HepG2 (cell line): ENCODE measurements at regions not wholly inside any gene's neighbourhood (a gene's known extent, or its start where the extent isn't known, plus 50 kb on each side); places are given as distances from the start of the nearest gene placed in this dataset.

Experiments used
- ATAC-seq: fragments of 200-7000 bp; cut with Tn5 transposase; 3 replicates; pipeline ENCODE4 v1.9.1; 2020; ENCODE audit warnings: mild to moderate bottlenecking, moderate library complexity
- BruUV-seq: library from RNA; stranded (reverse); fragments of 400-500 nt; replicated peaks from 2 replicates; lab custom pipeline; 2021; lab: Mats Ljungman, UMichigan
- CTCF ChIA-PET: fragments of 300-600 bp; formaldehyde crosslinking; extraction: SDS; loops from one replicate; lab custom pipeline; 2021; ENCODE audit warnings: low total read pairs, inconsistent platforms, low intra/inter-chr PET ratio; lab: Yijun Ruan, JAX
- POLR2A ChIA-PET: fragments of 350-600 bp; sonication (Branson Sonifier 250); formaldehyde crosslinking; loops from one replicate; lab custom pipeline; 2020; ENCODE audit warnings: antibody characterized with exemption, inconsistent platforms; lab: Yijun Ruan, JAX
- DNase-seq: peaks from one replicate; pipeline ENCODE4 v3.0.0-alpha.2; 2015; ENCODE audit warnings: low spot score
- FAIRE-seq: peaks from 3 replicates; lab custom pipeline; 2011; peaks lifted over from hg19 to GRCh38; lab: Jason Lieb, UNC
- H2AFZ ChIP-seq: one replicate; pipeline ENCODE4 v1.6.1; 2011; ENCODE audit warnings: low read length, inconsistent platforms
- H3K27ac ChIP-seq: fragments of 300-600 bp; 3 replicates; pipeline ENCODE4 v1.8.0; 2011; ENCODE audit warnings: mixed run types, mild to moderate bottlenecking, mixed read lengths, low read length, inconsistent platforms; ENCODE audit not compliant: insufficient read depth; ENCODE audit errors: extremely low read length
- H3K27me3 ChIP-seq, 2 experiments: fragments of 200-600 bp in 1 of 2; 2 replicates in 1 of 2; 3 replicates in 1 of 2; pipeline versions ENCODE4 v1.6.0 to v1.8.0; 2011; ENCODE audit warnings: low read length in 2 of 2, mild to moderate bottlenecking in 2 of 2, moderate library complexity in 2 of 2, inconsistent platforms in 1 of 2; ENCODE audit not compliant: insufficient read depth in 2 of 2, control insufficient read depth in 1 of 2
- H3K36me3 ChIP-seq, 2 experiments: fragments of 200-600 bp in 1 of 2; replicated peaks in 1 of 2; 2 replicates in 1 of 2; 3 replicates in 1 of 2; pipeline versions ENCODE4 v1.5.1 to v1.8.0; 2011; ENCODE audit warnings: low read length in 2 of 2, inconsistent platforms in 1 of 2; ENCODE audit not compliant: insufficient read depth in 2 of 2, control insufficient read depth in 1 of 2
- H3K4me1 ChIP-seq: 2 replicates; pipeline ENCODE4 v1.5.1; 2012; ENCODE audit warnings: low read length, inconsistent platforms; ENCODE audit not compliant: insufficient read depth
- H3K4me2 ChIP-seq: 2 replicates; pipeline ENCODE4 v1.6.0; 2011; ENCODE audit warnings: low read depth, low read length, inconsistent platforms
- H3K4me3 ChIP-seq, 3 experiments: fragments of 200-600 bp in 1 of 3; sonication (generic), shearing (Covaris generic) in 1 of 3; replicated peaks in 1 of 3; 2 replicates each; pipeline ENCODE4 v1.5.1; 2011 to 2016; ENCODE audit warnings: low read length in 3 of 3, inconsistent platforms in 2 of 3, low read depth in 2 of 3, mild to moderate bottlenecking in 2 of 3, control low read depth in 1 of 3, mixed read lengths in 1 of 3; ENCODE audit not compliant: insufficient read depth in 1 of 3
- H3K79me2 ChIP-seq: one replicate; pipeline ENCODE4 v1.6.1; 2011; ENCODE audit warnings: low read length, inconsistent platforms; ENCODE audit not compliant: insufficient read depth
- H3K9ac ChIP-seq: 2 replicates; pipeline ENCODE4 v1.6.0; 2011; ENCODE audit warnings: mild to moderate bottlenecking, low read depth, low read length, inconsistent platforms; ENCODE audit not compliant: insufficient read depth
- H3K9me3 ChIP-seq: 2 replicates; pipeline ENCODE4 v1.5.1; 2012; ENCODE audit warnings: mild to moderate bottlenecking, low read length
- H4K20me1 ChIP-seq: 2 replicates; pipeline ENCODE4 v1.6.0; 2011; ENCODE audit warnings: inconsistent platforms, mild to moderate bottlenecking, low read length, moderate library complexity; ENCODE audit not compliant: insufficient read depth
- BORCS8-MEF2B ChIP-seq: sonication (generic); formaldehyde crosslinking; IDR thresholded peaks from 2 replicates; pipeline ENCODE4 v1.8.0; 2022; ENCODE audit warnings: mild to moderate bottlenecking, missing genetic modification reagents
- KAT2B ChIP-seq: fragments of 150-350 bp; IDR thresholded peaks from 2 replicates; pipeline ENCODE4 v1.6.1; 2014; ENCODE audit warnings: low read depth, low read length, borderline replicate concordance
- MBD4 ChIP-seq: IDR thresholded peaks from 2 replicates; pipeline ENCODE4 v1.6.1; 2012; ENCODE audit warnings: low read length, inconsistent platforms, borderline replicate concordance
- PHB2 ChIP-seq: fragments of 450-650 bp; IDR thresholded peaks from 2 replicates; pipeline ENCODE4 v1.6.1; 2018; ENCODE audit not compliant: partially characterized antibody
- RBM22 ChIP-seq: fragments of 200-400 bp; formaldehyde crosslinking; optimal IDR thresholded peaks from 2 replicates; pipeline ENCODE3; 2017; ENCODE audit warnings: mild to moderate bottlenecking, low read length, moderate library complexity
- TP53 ChIP-seq: sonication (generic); formaldehyde crosslinking; conservative IDR thresholded peaks from 2 replicates; pipeline ENCODE4 v1.4.0; 2020; ENCODE audit warnings: missing genetic modification reagents
- ZNF232 ChIP-seq: sonication (generic); formaldehyde crosslinking; IDR thresholded peaks from 2 replicates; pipeline ENCODE4 v1.4.0; 2020; ENCODE audit warnings: missing genetic modification reagents, borderline replicate concordance
- ZNF292 ChIP-seq: sonication (generic); formaldehyde crosslinking; IDR thresholded peaks from 2 replicates; pipeline ENCODE4 v1.8.1; 2022; ENCODE audit warnings: mild to moderate bottlenecking, low read depth, missing genetic modification reagents, borderline replicate concordance
- ZNF589 ChIP-seq: sonication (generic); formaldehyde crosslinking; conservative IDR thresholded peaks from 2 replicates; pipeline ENCODE4 v1.8.0; 2022; ENCODE audit warnings: mild to moderate bottlenecking, moderate library complexity, missing genetic modification reagents
- ZNF619 ChIP-seq: sonication (generic); formaldehyde crosslinking; IDR thresholded peaks from 2 replicates; pipeline ENCODE4 v1.4.0; 2020; ENCODE audit warnings: mild to moderate bottlenecking, missing genetic modification reagents
- ZNF790 ChIP-seq: sonication (generic); formaldehyde crosslinking; IDR thresholded peaks from 2 replicates; pipeline ENCODE4 v1.8.0; 2022; ENCODE audit warnings: missing genetic modification reagents, mild to moderate bottlenecking, borderline replicate concordance
- ZSCAN21 ChIP-seq: sonication (generic); formaldehyde crosslinking; IDR thresholded peaks from 2 replicates; pipeline ENCODE4 v1.8.0; 2022; ENCODE audit warnings: mild to moderate bottlenecking, missing genetic modification reagents, moderate library complexity, borderline replicate concordance
- WGBS: methylation state at CpG from one replicate; pipeline ENCODE4 v1.1.6; 2017; ENCODE audit warnings: low lambda C conversion rate; 5-methylcytosine and 5-hydroxymethylcytosine counted together
- in situ Hi-C: cut with HindIII; loops from 2 replicates; pipeline ENCODE4 v1.10.0; 2017; ENCODE audit warnings: low pct_unique_long_range_greater_than_20kb; ENCODE audit not compliant: extremely low pct_ligation_motif_present
- intact Hi-C: fragments of 100-400 bp; cut with micrococcal nuclease; formaldehyde crosslinking; loops from one replicate; pipeline ENCODE4 v1.10.0; 2022; ENCODE audit not compliant: unreplicated experiment
- TF ChIP-seq, protein P1 (sequence below), 2 experiments: sonication (generic) in 1 of 2; formaldehyde crosslinking in 1 of 2; IDR thresholded peaks; 2 replicates each; pipeline versions ENCODE4 v1.4.0 to v1.6.1; 2016 to 2020; ENCODE audit warnings: borderline replicate concordance in 1 of 2, low read depth in 1 of 2, mild to moderate bottlenecking in 1 of 2, missing genetic modification reagents in 1 of 2

DNA sequence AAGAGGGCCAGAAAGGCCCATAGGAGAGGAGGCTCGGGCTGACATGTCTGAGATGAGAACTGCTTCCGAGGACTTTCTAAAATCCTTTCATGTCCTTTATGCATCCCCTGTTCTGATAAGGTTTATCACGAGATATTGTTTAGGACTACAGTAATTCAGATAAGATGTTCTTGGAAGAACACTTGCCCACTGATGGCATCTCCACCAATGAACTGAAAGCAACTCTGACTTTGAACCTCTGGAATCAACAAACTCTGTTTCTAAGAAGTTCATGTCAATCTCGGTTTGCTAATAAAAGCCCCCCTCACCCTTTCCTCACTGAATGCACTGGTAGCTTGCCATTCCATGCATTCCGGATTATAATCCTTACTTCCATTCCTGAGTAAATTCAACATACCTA, 90.9 kb downstream of the FGF9 start:
- no peak for DNase-seq
- ChIA-PET CTCF (no interaction called here), POLR2A (no interaction called here)
- no peaks in the 10 kb centered on the region for H3K36me3 ChIP-seq
- H3K9ac ChIP-seq: no peak overlapping the region
- in situ Hi-C loops: no loop called here
- H3K4me1 ChIP-seq: peaks cover 12% of the 10 kb centered on the region
- ATAC-seq: no peak
- no peaks in the 10 kb centered on the region for H3K79me2 ChIP-seq
- 31% methylated on average over 5 of the region's 5 CpGs for WGBS
- H3K4me3 ChIP-seq: no peak overlapping the region
- H3K27me3 ChIP-seq: peaks cover 2 to 16% of the 10 kb centered on the region in 2 experiments; a peak in 3 of 5 replicates
- no peak for FAIRE-seq
- no peak for TF ChIP-seq ZNF619
- TF ChIP-seq ZNF790 (CRISPR knock-in tag): no peak
- TF ChIP-seq PHB2: no peak
- TF ChIP-seq RBM22: no peak
- TF ChIP-seq ZSCAN21: no peak
- TF ChIP-seq BORCS8-MEF2B (CRISPR knock-in tag): no peak
- H2AFZ ChIP-seq: no peak overlapping the region
- intact Hi-C loops: no loop called here
- no peak overlapping the region for H3K27ac ChIP-seq
- H4K20me1 ChIP-seq: no peaks in the 10 kb centered on the region
- no TSS peak for BruUV-seq
- no peak overlapping the region for H3K4me2 ChIP-seq
- no peaks in the 10 kb centered on the region for H3K9me3 ChIP-seq

DNA sequence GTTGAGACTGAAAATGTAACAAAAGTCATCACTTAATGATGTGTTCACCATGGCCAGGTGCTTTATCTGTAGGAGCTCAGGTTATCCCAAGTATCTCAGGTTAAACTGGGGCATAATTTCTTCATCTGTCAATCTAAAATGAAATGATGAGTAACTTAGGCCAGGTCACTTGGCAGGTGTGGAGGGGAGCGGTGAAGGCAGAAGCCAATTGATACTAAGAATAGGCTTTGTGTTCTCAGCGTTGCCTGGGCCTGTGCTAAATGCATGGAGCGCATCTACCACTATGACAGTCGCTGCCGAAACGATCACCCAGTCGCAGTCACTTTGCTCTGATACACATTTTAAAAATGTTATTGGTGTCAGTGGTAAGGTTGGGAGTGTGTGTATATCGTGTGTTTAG, 91.6 kb downstream of the FGF9 start:
- ChIA-PET CTCF (no interaction called here), POLR2A (no interaction called here)
- H4K20me1 ChIP-seq: no peaks in the 10 kb centered on the region
- peaks cover 2 to 16% of the 10 kb centered on the region in 2 experiments; a peak in 3 of 5 replicates for H3K27me3 ChIP-seq
- intact Hi-C loops (no loop called here), in situ Hi-C loops (no loop called here)
- H2AFZ ChIP-seq: no peak overlapping the region
- no peak for ATAC-seq
- 80% methylated on average over 8 of the region's 8 CpGs for WGBS
- peaks cover 12% of the 10 kb centered on the region for H3K4me1 ChIP-seq
- H3K36me3 ChIP-seq: no peaks in the 10 kb centered on the region
- no TSS peak for BruUV-seq
- no peaks in the 10 kb centered on the region for H3K9me3 ChIP-seq
- no peak overlapping the region for H3K9ac ChIP-seq
- TF ChIP-seq TP53 (CRISPR knock-in tag) (no peak), ZNF232 (CRISPR knock-in tag) (no peak), ZNF589 (CRISPR knock-in tag) (no peak), ZNF292 (CRISPR knock-in tag) (no peak), KAT2B (no peak), MBD4 (no peak)
- TF ChIP-seq, protein P1, sequence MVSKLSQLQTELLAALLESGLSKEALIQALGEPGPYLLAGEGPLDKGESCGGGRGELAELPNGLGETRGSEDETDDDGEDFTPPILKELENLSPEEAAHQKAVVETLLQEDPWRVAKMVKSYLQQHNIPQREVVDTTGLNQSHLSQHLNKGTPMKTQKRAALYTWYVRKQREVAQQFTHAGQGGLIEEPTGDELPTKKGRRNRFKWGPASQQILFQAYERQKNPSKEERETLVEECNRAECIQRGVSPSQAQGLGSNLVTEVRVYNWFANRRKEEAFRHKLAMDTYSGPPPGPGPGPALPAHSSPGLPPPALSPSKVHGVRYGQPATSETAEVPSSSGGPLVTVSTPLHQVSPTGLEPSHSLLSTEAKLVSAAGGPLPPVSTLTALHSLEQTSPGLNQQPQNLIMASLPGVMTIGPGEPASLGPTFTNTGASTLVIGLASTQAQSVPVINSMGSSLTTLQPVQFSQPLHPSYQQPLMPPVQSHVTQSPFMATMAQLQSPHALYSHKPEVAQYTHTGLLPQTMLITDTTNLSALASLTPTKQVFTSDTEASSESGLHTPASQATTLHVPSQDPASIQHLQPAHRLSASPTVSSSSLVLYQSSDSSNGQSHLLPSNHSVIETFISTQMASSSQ (IDR thresholded peaks at IDR 0.05; ENCODE audit: low read depth): no peak
- TF ChIP-seq, protein P1 (CRISPR knock-in tag; IDR thresholded peaks at IDR 0.05; ENCODE audit: borderline replicate concordance): no peak
- TF ChIP-seq, all 625 proteins: peak for 0
- Histone ChIP-seq H3K4me3 (no peak overlapping the region), H3K4me2 (no peak overlapping the region), H3K79me2 (no peaks in the 10 kb centered on the region), H3K27ac (no peak overlapping the region)
- FAIRE-seq: no peak
- DNase-seq: no peak
